ENCODE measurements at regions not wholly inside any gene's neighbourhood (a gene's known extent, or its start where the extent isn't known, plus 50 kb on each side); places are given as distances from the start of the nearest gene placed in this dataset.

DNA sequence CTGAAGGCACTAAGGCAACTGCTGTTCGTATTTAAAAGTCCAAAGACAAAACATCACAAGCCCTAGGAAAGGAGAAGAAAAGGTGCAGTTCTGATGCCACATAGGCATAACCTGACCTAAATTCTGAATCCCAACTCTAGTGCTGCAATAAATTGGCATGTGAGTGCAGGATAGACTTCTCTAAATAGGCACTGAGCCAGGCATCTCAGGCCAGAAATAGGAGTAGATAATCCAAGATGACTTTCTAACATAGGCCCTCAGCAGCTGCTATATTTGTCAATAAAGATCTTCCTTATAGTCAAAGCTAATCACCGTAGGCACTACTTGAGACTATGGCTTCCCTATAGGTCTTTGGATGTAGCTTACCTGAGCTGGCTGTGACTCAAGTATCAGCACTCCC is 1163.8 kb downstream of the SORCS1 start:
- no peak overlapping the region for H3K4me3 ChIP-seq (ENCODE audit: low read depth, low read length)
- DNase-seq (ENCODE audit: low read depth) = no peak
- no peak for TF ChIP-seq CTCF (conservative IDR thresholded peaks at IDR 0.05; ENCODE audit: low read depth, low read length)

DNA sequence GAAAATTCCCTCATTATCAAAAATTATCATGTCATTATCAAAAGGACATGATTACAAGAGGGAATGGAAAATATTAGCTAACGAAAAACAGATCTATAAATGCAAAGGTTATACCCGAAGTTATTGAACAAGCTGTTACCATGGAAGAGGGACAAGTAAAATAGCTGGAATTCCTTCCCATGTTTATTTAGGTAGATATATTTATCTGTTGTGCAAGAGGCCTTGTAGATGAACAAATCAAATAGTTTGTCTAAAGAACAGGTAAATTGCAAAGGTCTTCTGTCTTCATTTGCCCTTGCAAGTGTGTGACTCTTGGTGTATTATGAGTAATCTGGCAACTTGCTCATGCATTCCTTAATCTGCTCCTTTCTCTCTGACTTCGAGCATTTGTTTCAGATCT is 1170.9 kb downstream of the SORCS1 start:
- no peak for DNase-seq (ENCODE audit: low read depth)
- TF ChIP-seq CTCF (conservative IDR thresholded peaks at IDR 0.05; ENCODE audit: low read depth, low read length) = no peak
- no peak overlapping the region for H3K4me3 ChIP-seq (ENCODE audit: low read depth, low read length)

DNA sequence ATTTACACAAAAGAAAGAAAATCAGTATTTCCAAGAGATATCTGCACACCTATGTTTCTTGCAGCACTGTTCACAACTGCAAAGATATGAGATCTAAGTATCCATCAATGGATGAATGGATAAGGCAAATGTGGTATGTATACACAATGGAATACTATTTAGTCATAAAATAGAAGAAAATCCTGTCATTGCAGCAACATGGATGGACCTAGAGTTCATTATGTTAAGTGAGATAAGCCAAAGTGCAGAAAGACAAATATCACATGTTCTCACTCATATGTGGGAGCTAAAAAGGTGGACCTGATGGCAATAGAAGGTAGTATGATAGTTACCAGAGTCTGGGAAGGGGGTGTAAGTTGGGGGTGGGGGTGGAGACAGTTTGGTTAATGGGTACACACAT is 1171.6 kb downstream of the SORCS1 start:
- TF ChIP-seq CTCF (conservative IDR thresholded peaks at IDR 0.05; ENCODE audit: low read depth, low read length) = no peak
- no peak overlapping the region for H3K4me3 ChIP-seq (ENCODE audit: low read depth, low read length)
- DNase-seq (ENCODE audit: low read depth) = no peak

DNA sequence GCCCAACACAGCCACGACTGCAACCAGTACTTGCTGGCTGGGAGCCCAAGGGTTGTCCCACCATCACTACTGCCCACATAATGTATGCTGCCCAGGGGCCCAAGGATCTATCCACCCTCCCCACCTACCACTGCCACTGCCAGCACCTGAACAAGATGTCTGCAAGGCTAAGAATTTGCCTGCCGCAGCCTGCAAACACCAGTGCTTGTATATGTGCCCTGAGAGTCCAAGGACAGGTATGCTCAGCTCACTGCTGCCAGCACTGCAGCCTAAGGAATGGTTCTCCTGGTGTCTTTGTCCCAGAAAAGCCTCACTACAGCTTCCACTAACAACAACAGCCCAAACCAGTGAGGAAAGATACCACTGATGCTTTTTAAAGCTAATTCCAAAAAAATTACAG is 1174.0 kb downstream of the SORCS1 start:
- TF ChIP-seq CTCF (conservative IDR thresholded peaks at IDR 0.05; ENCODE audit: low read depth, low read length) = no peak
- no peak overlapping the region for H3K4me3 ChIP-seq (ENCODE audit: low read depth, low read length)
- no peak for DNase-seq (ENCODE audit: low read depth)

- no peak overlapping the region for H3K4me3 ChIP-seq (ENCODE audit: low read depth, low read length)
- no peak for DNase-seq (ENCODE audit: low read depth)
- no peak for TF ChIP-seq CTCF (conservative IDR thresholded peaks at IDR 0.05; ENCODE audit: low read depth, low read length)
These were observed 1174.5 kb downstream of the SORCS1 start for GRCh38 chr10:105989995-105990394.

GRCh38 chr10:105988848-105989247 is 1175.7 kb downstream of the SORCS1 start:
- no peak overlapping the region for H3K4me3 ChIP-seq (ENCODE audit: low read depth, low read length)

More at GRCh38 chr10:105988848-105989247, 1175.7 kb downstream of the SORCS1 start:
- no peak for DNase-seq (ENCODE audit: low read depth)
- TF ChIP-seq CTCF (conservative IDR thresholded peaks at IDR 0.05; ENCODE audit: low read depth, low read length) = no peak
